ENCODE measurements at regions not wholly inside any gene's neighbourhood (a gene's known extent, or its start where the extent isn't known, plus 50 kb on each side); places are given as distances from the start of the nearest gene placed in this dataset.

DNA sequence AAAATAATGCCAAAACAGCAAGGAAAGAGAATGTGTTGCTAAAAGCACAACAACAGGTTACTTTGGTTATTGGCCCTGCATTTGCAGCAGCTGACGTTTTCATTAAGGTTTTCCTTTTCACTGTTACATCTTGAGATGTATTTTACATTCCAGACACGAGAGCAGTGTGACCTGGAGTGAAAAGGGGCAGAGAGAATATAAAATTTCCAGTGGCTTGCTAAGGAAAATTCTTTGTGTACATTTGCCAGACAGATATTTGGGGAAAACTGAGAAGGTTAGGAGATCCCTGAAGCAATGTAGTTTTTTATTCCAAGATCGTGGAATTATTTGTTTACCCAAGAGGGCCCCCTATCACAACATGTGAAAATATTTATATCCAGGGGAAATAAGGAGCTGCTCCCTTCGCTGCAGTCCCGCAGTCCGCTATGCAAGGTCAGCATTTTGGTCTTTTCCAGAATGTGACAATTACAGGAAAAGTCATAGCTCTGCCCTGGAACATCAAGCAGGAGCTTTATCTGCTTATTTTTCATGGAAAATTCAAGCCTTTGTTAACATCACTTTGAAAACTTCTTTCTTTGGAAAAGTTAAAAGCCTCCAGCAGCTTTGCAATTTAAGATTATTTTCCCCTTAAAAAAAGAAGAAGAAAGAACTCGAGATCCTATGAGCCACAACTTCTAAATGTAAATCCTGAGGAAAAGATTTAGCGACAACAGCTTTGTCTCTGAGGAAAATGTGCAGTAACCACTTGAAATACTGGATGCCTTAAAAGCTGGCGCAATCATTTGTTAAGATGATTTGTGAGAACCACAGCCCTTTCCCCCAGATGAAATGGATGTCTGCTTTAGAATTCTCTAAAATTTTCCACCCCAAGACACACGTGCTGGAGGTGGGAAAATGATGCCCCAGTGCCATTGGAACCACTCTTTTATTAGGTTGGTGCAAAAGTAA lies 256.4 kb upstream of the TPM1 start:
- Mint-ChIP-seq H3K27me3 (ENCODE audit: low read depth) (no peaks in the 10 kb centered on the region), H3K36me3 (ENCODE audit: low read depth) (no peaks in the 10 kb centered on the region), H3K4me3 (no peak overlapping the region), H3K4me1 (ENCODE audit: low read depth) (no peaks in the 10 kb centered on the region), H3K27ac (no peak overlapping the region), H3K9me3 (no peaks in the 10 kb centered on the region)
- DNase-seq (ENCODE audit: low spot score): no peak

GRCh38 chr15:62787401-62787800 lies 255.1 kb upstream of the TPM1 start:
- Mint-ChIP-seq H3K4me1 (ENCODE audit: low read depth) (no peaks in the 10 kb centered on the region), H3K36me3 (ENCODE audit: low read depth) (no peaks in the 10 kb centered on the region), H3K9me3 (no peaks in the 10 kb centered on the region), H3K4me3 (no peak overlapping the region), H3K27me3 (ENCODE audit: low read depth) (no peaks in the 10 kb centered on the region), H3K27ac (no peak overlapping the region)
- no peak for DNase-seq (ENCODE audit: low spot score)

DNA sequence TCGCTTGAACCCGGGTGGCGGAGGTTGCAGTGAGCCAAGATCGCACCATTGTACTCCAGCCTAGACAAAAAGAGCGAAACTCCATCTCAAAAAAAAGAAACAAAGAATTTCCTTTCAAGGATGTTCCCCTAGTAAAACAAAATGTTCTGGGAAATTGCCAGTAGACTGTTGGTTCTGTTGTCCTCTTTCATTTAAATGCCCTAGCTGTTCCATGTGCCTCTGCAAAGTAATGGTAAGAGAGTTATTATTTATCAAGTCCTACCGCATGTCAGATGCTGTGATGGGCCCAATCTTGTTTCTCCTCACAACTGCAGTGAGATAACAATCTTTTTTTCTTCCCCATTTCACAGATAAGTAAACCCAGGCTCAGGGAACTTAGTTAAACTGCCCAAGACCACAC lies 254.3 kb upstream of the TPM1 start:
- Mint-ChIP-seq H3K4me3 (no peak overlapping the region), H3K27me3 (ENCODE audit: low read depth) (no peaks in the 10 kb centered on the region), H3K36me3 (ENCODE audit: low read depth) (no peaks in the 10 kb centered on the region), H3K27ac (no peak overlapping the region), H3K4me1 (ENCODE audit: low read depth) (no peaks in the 10 kb centered on the region), H3K9me3 (no peaks in the 10 kb centered on the region)
- DNase-seq (ENCODE audit: low spot score): no peak

DNA sequence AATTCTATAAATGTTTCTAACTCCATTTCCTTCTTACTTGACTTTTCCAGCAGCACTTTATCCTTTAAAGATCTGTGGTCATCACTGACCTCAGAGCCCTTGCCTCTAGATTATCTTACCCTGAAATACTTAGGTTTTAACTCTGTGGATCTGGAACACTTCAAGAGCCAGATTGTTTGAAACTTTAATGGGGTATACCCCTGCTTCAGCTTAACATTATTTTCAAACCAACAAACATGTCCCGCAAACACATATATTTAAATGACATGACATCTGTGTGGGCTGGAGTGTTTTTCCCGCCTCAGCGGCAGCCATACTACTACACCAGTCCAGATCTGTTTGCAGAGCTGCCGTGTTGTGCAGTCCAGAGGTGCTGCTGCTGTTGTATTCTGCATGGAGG lies 252.0 kb upstream of the TPM1 start:
- no peak overlapping the region for H3K27ac Mint-ChIP-seq
- H3K36me3 Mint-ChIP-seq (ENCODE audit: low read depth): no peaks in the 10 kb centered on the region
- no peak overlapping the region for H3K4me3 Mint-ChIP-seq
- no peaks in the 10 kb centered on the region for H3K4me1 Mint-ChIP-seq (ENCODE audit: low read depth)
- no peaks in the 10 kb centered on the region for H3K27me3 Mint-ChIP-seq (ENCODE audit: low read depth)
- no peaks in the 10 kb centered on the region for H3K9me3 Mint-ChIP-seq
- DNase-seq (ENCODE audit: low spot score): no peak

- H3K36me3 Mint-ChIP-seq (ENCODE audit: low read depth): no peaks in the 10 kb centered on the region
- no peak overlapping the region for H3K27ac Mint-ChIP-seq
- H3K9me3 Mint-ChIP-seq: no peaks in the 10 kb centered on the region
- no peaks in the 10 kb centered on the region for H3K4me1 Mint-ChIP-seq (ENCODE audit: low read depth)
- no peaks in the 10 kb centered on the region for H3K27me3 Mint-ChIP-seq (ENCODE audit: low read depth)
- no peak overlapping the region for H3K4me3 Mint-ChIP-seq
- DNase-seq (ENCODE audit: low spot score): no peak
These were observed 250.9 kb upstream of the TPM1 start for GRCh38 chr15:62791694-62792093.

DNA sequence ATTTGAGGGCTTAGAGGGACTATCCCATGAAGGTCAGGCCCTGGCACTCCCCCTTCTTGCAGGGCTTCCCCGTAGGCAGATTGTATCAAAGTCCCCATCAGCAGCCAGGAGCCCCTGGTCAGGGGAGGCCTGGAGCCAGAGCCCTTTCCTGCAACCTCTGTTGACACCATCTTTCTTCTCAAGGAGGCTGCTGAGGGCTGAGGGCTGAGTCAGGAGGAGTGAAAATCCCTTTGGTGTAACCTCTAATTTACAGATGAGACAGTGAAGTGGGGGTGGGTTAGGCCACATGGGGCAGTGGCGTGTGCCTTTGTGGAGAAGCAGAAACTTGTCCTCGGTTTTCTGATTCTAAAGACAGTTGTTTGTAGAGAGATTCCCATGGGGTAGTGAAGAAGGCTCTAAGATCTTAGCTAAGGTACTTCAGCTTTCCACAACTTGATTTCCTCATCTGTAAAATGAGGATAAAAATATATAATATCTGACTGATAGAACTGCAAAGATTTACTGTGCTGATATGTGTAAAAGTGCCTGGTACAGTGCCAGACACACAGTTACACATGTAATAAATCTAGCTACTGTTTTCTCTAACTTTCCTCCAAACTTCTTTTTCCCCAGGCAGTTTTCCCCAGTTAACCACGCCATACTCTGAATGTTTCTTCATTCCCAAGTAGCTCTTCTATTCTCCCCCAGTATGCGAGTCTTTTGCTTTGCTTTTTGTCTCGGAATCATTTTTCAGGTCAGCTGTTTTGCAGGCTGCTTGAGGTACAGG lies 249.4 kb upstream of the TPM1 start:
- no peaks in the 10 kb centered on the region for H3K36me3 Mint-ChIP-seq (ENCODE audit: low read depth)
- no peak overlapping the region for H3K4me3 Mint-ChIP-seq
- H3K4me1 Mint-ChIP-seq (ENCODE audit: low read depth): no peaks in the 10 kb centered on the region
- no peak for DNase-seq (ENCODE audit: low spot score)
- no peaks in the 10 kb centered on the region for H3K27me3 Mint-ChIP-seq (ENCODE audit: low read depth)
- no peaks in the 10 kb centered on the region for H3K9me3 Mint-ChIP-seq
- no peak overlapping the region for H3K27ac Mint-ChIP-seq

GRCh38 chr15:62793752-62794144 lies 248.8 kb upstream of the TPM1 start:
- Mint-ChIP-seq H3K27ac (no peak overlapping the region), H3K36me3 (ENCODE audit: low read depth) (no peaks in the 10 kb centered on the region), H3K27me3 (ENCODE audit: low read depth) (no peaks in the 10 kb centered on the region), H3K9me3 (no peaks in the 10 kb centered on the region), H3K4me3 (no peak overlapping the region), H3K4me1 (ENCODE audit: low read depth) (no peaks in the 10 kb centered on the region)
- no peak for DNase-seq (ENCODE audit: low spot score)

- H3K27me3 Mint-ChIP-seq (ENCODE audit: low read depth): no peaks in the 10 kb centered on the region
- no peak overlapping the region for H3K4me3 Mint-ChIP-seq
- H3K9me3 Mint-ChIP-seq: no peaks in the 10 kb centered on the region
- no peaks in the 10 kb centered on the region for H3K36me3 Mint-ChIP-seq (ENCODE audit: low read depth)
- no peaks in the 10 kb centered on the region for H3K4me1 Mint-ChIP-seq (ENCODE audit: low read depth)
- no peak overlapping the region for H3K27ac Mint-ChIP-seq
- DNase-seq (ENCODE audit: low spot score): no peak
These were observed 247.4 kb upstream of the TPM1 start for GRCh38 chr15:62795171-62795570.

- DNase-seq (ENCODE audit: low spot score): no peak
- no peak overlapping the region for H3K4me3 Mint-ChIP-seq
- H3K4me1 Mint-ChIP-seq (ENCODE audit: low read depth): no peaks in the 10 kb centered on the region
- no peaks in the 10 kb centered on the region for H3K27me3 Mint-ChIP-seq (ENCODE audit: low read depth)
- H3K9me3 Mint-ChIP-seq: no peaks in the 10 kb centered on the region
- H3K36me3 Mint-ChIP-seq (ENCODE audit: low read depth): no peaks in the 10 kb centered on the region
- H3K27ac Mint-ChIP-seq: no peak overlapping the region
These were observed 246.5 kb upstream of the TPM1 start for GRCh38 chr15:62795700-62796695.

DNA sequence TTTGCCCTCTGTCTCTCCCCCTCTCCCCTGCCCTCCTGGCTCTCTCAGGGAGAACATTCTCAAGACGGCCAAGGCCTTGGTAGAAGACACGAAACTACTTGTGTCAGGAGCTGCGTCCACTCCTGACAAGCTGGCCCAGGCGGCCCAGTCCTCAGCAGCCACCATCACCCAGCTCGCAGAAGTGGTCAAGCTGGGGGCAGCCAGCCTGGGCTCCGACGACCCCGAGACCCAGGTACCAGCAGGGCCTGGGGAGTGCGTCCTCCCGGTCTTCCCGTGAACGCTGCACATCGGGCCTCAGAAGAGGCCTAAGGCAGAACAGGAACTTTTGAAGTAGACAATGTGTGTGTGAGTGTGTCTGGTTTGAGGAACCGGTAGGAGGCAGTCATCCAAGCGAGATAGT lies 245.4 kb upstream of the TPM1 start:
- Mint-ChIP-seq H3K9me3 (no peaks in the 10 kb centered on the region), H3K27me3 (ENCODE audit: low read depth) (no peaks in the 10 kb centered on the region), H3K36me3 (ENCODE audit: low read depth) (no peaks in the 10 kb centered on the region), H3K27ac (no peak overlapping the region), H3K4me3 (no peak overlapping the region), H3K4me1 (ENCODE audit: low read depth) (no peaks in the 10 kb centered on the region)
- DNase-seq (ENCODE audit: low spot score): no peak

- H3K27ac Mint-ChIP-seq: no peak overlapping the region
- no peak overlapping the region for H3K4me3 Mint-ChIP-seq
- no peak for DNase-seq (ENCODE audit: low spot score)
- no peaks in the 10 kb centered on the region for H3K4me1 Mint-ChIP-seq (ENCODE audit: low read depth)
- peaks cover 7% of the 10 kb centered on the region for H3K27me3 Mint-ChIP-seq (ENCODE audit: low read depth)
- H3K9me3 Mint-ChIP-seq: no peaks in the 10 kb centered on the region
- H3K36me3 Mint-ChIP-seq (ENCODE audit: low read depth): no peaks in the 10 kb centered on the region
These were observed 244.0 kb upstream of the TPM1 start for GRCh38 chr15:62798536-62798935.

GRCh38 chr15:62799037-62799436 lies 243.5 kb upstream of the TPM1 start:
- Mint-ChIP-seq H3K9me3 (no peaks in the 10 kb centered on the region), H3K36me3 (ENCODE audit: low read depth) (no peaks in the 10 kb centered on the region), H3K27ac (no peak overlapping the region), H3K4me3 (no peak overlapping the region), H3K4me1 (ENCODE audit: low read depth) (no peaks in the 10 kb centered on the region), H3K27me3 (ENCODE audit: low read depth) (peaks cover 8% of the 10 kb centered on the region)
- no peak for DNase-seq (ENCODE audit: low spot score)

DNA sequence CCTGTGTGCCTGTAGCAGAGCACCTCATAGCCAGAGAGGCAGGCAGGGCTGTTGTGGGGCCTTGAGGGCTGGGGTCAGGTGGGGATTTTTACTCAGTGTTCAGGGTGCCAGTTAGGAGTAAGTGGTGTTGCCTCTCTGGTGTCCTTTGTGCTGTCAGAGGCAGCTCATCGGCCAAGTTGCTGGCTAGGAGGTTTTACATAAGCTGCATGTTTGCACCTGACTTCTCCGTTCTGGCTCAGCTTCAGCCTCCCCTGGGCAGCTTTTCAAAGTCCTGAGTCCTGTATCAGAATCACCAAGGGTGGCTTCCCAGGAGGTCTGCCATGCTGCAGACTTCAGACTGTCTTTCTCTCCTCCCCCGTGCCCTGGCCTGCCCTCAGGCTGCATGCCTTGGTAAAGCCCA lies 242.6 kb upstream of the TPM1 start:
- Mint-ChIP-seq H3K27ac (no peak overlapping the region), H3K27me3 (ENCODE audit: low read depth) (peaks cover 9% of the 10 kb centered on the region), H3K4me1 (ENCODE audit: low read depth) (no peaks in the 10 kb centered on the region), H3K9me3 (no peaks in the 10 kb centered on the region), H3K4me3 (no peak overlapping the region), H3K36me3 (ENCODE audit: low read depth) (no peaks in the 10 kb centered on the region)
- DNase-seq (ENCODE audit: low spot score): no peak
